ENCODE measurements at regions not wholly inside any gene's neighbourhood (a gene's known extent, or its start where the extent isn't known, plus 50 kb on each side); places are given as distances from the start of the nearest gene placed in this dataset.

- TF ChIP-seq CTCF (optimal IDR thresholded peaks at IDR 0.05 in 1 of 3, IDR thresholded peaks at IDR 0.05 in 1 of 3, conservative IDR thresholded peaks at IDR 0.05 in 1 of 3; ENCODE audit: extremely low read depth in 1 of 3, insufficient read depth in 2 of 3, low read length in 3 of 3) (peak in 1 of 3 experiments; percentile 7), EZH2 (IDR thresholded peaks at IDR 0.05; ENCODE audit: low read length) (no peak)
Measured at GRCh38 chr4:186015212-186015817, 53.6 kb upstream of the TLR3 start.
